ENCODE measurements at regions not wholly inside any gene's neighbourhood (a gene's known extent, or its start where the extent isn't known, plus 50 kb on each side); places are given as distances from the start of the nearest gene placed in this dataset.

DNA sequence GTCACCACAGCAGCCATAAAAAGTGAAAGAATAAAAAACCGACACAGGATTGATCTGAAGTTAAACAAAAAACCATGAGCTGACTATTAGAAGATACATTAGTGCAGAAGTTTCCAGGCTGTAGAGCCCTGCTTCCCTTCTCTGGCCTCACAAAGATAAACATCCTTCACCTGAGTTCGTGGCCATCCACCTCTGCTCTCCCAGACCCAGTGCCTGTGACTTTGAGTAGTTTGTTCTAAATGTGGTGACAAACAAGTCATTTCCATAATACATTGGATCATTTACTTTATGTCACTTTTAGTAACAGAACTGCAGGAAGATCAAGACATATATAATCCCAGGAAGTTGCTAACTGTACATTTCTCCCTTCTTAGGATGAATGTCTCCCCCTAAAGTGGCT, 241.9 kb upstream of the MAP2 start:
- TF ChIP-seq, protein P1, sequence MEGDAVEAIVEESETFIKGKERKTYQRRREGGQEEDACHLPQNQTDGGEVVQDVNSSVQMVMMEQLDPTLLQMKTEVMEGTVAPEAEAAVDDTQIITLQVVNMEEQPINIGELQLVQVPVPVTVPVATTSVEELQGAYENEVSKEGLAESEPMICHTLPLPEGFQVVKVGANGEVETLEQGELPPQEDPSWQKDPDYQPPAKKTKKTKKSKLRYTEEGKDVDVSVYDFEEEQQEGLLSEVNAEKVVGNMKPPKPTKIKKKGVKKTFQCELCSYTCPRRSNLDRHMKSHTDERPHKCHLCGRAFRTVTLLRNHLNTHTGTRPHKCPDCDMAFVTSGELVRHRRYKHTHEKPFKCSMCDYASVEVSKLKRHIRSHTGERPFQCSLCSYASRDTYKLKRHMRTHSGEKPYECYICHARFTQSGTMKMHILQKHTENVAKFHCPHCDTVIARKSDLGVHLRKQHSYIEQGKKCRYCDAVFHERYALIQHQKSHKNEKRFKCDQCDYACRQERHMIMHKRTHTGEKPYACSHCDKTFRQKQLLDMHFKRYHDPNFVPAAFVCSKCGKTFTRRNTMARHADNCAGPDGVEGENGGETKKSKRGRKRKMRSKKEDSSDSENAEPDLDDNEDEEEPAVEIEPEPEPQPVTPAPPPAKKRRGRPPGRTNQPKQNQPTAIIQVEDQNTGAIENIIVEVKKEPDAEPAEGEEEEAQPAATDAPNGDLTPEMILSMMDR (IDR thresholded peaks at IDR 0.05; ENCODE audit: borderline replicate concordance, extremely low read depth, low read length, poor library complexity, severe bottlenecking): no peak
- TF ChIP-seq EZH2 (IDR thresholded peaks at IDR 0.05; ENCODE audit: borderline replicate concordance, low read depth, low read length, severe bottlenecking): no peak

Data from DND-41 (cell line).